ENCODE measurements at regions not wholly inside any gene's neighbourhood (a gene's known extent, or its start where the extent isn't known, plus 50 kb on each side); places are given as distances from the start of the nearest gene placed in this dataset.

DNA sequence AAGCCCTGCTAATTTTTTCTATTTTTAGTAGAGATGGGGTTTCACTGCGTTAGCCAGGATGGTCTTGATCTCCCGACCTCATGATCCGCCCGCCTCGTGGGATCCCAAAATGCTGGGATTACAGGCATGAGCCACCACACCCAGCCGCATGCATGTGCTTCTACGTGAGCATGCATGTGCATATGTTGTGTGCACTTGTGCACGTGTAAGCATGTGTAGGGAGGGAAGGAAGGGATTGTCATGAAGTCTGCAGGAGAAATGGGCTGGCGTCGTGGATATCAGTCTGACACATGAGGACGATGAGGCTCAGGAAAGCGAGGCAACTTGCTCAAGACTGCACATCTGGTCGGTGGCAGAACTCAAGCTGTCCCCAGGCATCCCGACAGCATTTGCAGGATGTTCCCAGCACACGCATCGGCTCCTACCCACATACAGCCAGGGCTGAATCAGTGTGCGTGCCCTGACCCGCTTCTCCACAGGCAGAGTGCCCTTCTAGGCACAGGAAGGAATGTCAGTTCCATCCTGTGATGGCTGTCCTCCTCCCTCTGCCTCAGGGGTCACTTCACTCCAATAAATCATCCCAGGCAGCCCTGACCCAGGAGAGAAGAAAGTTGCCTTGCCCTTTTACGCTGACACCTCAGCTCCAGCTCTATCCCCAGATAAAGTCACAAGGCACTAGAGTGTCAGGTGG is 49.9 kb upstream of the SLC14A2 start:
- Histone ChIP-seq H3K9me2 (ENCODE audit: insufficient read depth) (no peaks in the 10 kb centered on the region), H3K27ac (ENCODE audit: low read depth, low read length) (no peak overlapping the region), H3K4me2 (ENCODE audit: low read length) (no peak overlapping the region), H2AFZ (ENCODE audit: low read depth, low read length, poor library complexity, severe bottlenecking) (no peak overlapping the region), H3K4me3 (replicated peaks in 1 of 2; ENCODE audit: low read depth in 1 of 2, low read length in 2 of 2) (no peak overlapping the region), H3K9me3 (ENCODE audit: control insufficient read depth in 1 of 2, insufficient read depth in 1 of 2, low read depth in 1 of 2, low read length in 2 of 2) (no peaks in the 10 kb centered on the region), H3K4me1 (ENCODE audit: control insufficient read depth in 1 of 2, insufficient read depth in 2 of 2, low read length in 2 of 2) (peaks cover 0 to 11% of the 10 kb centered on the region in 2 experiments; a peak in 2 of 4 replicates), H3K79me2 (ENCODE audit: insufficient read depth, low read length) (no peaks in the 10 kb centered on the region), H3K9ac (ENCODE audit: low read length) (no peak overlapping the region), H3K36me3 (ENCODE audit: control insufficient read depth in 1 of 2, insufficient read depth in 2 of 2, low read length in 2 of 2) (no peaks in the 10 kb centered on the region), H3K27me3 (ENCODE audit: insufficient read depth, low read length) (no peaks in the 10 kb centered on the region), H4K20me1 (ENCODE audit: insufficient read depth) (no peaks in the 10 kb centered on the region)
- DNase-seq (ENCODE audit: low read depth, low spot score) (no peak), ATAC-seq (no peak)
- TF ChIP-seq, protein P1, sequence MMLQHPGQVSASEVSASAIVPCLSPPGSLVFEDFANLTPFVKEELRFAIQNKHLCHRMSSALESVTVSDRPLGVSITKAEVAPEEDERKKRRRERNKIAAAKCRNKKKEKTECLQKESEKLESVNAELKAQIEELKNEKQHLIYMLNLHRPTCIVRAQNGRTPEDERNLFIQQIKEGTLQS (IDR thresholded peaks at IDR 0.05): no peak
- TF ChIP-seq FOSL1 (IDR thresholded peaks at IDR 0.05; ENCODE audit: low read depth) (no peak), EGR1 (IDR thresholded peaks at IDR 0.05; ENCODE audit: low read depth) (no peak), SRF (IDR thresholded peaks at IDR 0.05; ENCODE audit: low read depth) (no peak)
- TF ChIP-seq, protein P2, sequence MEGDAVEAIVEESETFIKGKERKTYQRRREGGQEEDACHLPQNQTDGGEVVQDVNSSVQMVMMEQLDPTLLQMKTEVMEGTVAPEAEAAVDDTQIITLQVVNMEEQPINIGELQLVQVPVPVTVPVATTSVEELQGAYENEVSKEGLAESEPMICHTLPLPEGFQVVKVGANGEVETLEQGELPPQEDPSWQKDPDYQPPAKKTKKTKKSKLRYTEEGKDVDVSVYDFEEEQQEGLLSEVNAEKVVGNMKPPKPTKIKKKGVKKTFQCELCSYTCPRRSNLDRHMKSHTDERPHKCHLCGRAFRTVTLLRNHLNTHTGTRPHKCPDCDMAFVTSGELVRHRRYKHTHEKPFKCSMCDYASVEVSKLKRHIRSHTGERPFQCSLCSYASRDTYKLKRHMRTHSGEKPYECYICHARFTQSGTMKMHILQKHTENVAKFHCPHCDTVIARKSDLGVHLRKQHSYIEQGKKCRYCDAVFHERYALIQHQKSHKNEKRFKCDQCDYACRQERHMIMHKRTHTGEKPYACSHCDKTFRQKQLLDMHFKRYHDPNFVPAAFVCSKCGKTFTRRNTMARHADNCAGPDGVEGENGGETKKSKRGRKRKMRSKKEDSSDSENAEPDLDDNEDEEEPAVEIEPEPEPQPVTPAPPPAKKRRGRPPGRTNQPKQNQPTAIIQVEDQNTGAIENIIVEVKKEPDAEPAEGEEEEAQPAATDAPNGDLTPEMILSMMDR (IDR thresholded peaks at IDR 0.05 in 2 of 3, conservative IDR thresholded peaks at IDR 0.05 in 1 of 3; ENCODE audit: borderline replicate concordance in 1 of 3, insufficient read depth in 1 of 3, low read depth in 2 of 3, low read length in 2 of 3): no peak
- POLR2A ChIA-PET: no interaction called here
- intact Hi-C loops (cut with micrococcal nuclease): no loop called here
- RAD21 ChIA-PET (ENCODE audit: low non-redundant PET in 1 of 2, low total read pairs in 2 of 2, uncharacterized antibody in 2 of 2, unreplicated experiment in 2 of 2): no interaction called here
- CTCF ChIA-PET: no interaction called here
- BruUV-seq (replicated peaks): no TSS peak
